PFSK-1 (cell line): ENCODE measurements at regions not wholly inside any gene's neighbourhood (a gene's known extent, or its start where the extent isn't known, plus 50 kb on each side); places are given as distances from the start of the nearest gene placed in this dataset.

Experiments used
- FOXP2 ChIP-seq: optimal IDR thresholded peaks from 2 replicates; pipeline ENCODE3; 2011; ENCODE audit warnings: borderline replicate concordance, control low read depth, inconsistent platforms; ENCODE audit not compliant: insufficient read depth; ENCODE audit errors: extremely low read length, extremely low read depth
- POLR2AphosphoS5 ChIP-seq: IDR thresholded peaks from 2 replicates; pipeline ENCODE4 v1.6.1; 2012; ENCODE audit warnings: low read depth, mild to moderate bottlenecking, control low read depth, low read length, moderate library complexity
- TAF1 ChIP-seq: IDR thresholded peaks from 2 replicates; pipeline ENCODE4 v1.6.1; 2012; ENCODE audit warnings: low read length, control low read depth, borderline replicate concordance; ENCODE audit not compliant: insufficient read depth
- TF ChIP-seq, protein P1 (sequence below), 2 experiments: IDR thresholded peaks; 2 replicates each; pipeline versions ENCODE4 v1.6.1 to v1.8.0; 2011 to 2012; ENCODE audit warnings: low read depth in 2 of 2, low read length in 2 of 2, control low read depth in 1 of 2, inconsistent platforms in 1 of 2, mild to moderate bottlenecking in 1 of 2, moderate library complexity in 1 of 2; ENCODE audit not compliant: insufficient read depth in 1 of 2

DNA sequence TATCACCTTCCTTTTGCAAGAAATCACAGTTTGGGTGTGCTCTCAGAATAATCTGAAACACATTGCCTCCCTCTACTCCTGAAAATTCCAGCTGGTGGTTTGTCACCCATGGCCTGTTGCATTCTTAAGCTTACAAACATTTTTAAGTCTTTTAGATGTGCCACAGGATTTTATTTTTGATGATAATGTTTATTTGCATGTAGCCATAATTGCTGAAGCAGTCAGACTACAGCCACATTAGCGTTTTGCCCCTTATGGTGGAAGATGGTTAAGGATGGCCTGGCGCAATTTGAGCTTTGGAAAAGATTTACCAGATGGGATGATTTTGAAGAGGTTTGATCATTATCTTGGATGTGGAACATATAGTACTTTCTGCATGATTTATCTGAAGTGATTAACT lies 439.5 kb downstream of the MEIS1 start:
- no peak for TF ChIP-seq TAF1
- no peak for TF ChIP-seq FOXP2
- TF ChIP-seq POLR2AphosphoS5: no peak
- TF ChIP-seq, protein P1, sequence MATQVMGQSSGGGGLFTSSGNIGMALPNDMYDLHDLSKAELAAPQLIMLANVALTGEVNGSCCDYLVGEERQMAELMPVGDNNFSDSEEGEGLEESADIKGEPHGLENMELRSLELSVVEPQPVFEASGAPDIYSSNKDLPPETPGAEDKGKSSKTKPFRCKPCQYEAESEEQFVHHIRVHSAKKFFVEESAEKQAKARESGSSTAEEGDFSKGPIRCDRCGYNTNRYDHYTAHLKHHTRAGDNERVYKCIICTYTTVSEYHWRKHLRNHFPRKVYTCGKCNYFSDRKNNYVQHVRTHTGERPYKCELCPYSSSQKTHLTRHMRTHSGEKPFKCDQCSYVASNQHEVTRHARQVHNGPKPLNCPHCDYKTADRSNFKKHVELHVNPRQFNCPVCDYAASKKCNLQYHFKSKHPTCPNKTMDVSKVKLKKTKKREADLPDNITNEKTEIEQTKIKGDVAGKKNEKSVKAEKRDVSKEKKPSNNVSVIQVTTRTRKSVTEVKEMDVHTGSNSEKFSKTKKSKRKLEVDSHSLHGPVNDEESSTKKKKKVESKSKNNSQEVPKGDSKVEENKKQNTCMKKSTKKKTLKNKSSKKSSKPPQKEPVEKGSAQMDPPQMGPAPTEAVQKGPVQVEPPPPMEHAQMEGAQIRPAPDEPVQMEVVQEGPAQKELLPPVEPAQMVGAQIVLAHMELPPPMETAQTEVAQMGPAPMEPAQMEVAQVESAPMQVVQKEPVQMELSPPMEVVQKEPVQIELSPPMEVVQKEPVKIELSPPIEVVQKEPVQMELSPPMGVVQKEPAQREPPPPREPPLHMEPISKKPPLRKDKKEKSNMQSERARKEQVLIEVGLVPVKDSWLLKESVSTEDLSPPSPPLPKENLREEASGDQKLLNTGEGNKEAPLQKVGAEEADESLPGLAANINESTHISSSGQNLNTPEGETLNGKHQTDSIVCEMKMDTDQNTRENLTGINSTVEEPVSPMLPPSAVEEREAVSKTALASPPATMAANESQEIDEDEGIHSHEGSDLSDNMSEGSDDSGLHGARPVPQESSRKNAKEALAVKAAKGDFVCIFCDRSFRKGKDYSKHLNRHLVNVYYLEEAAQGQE (IDR thresholded peaks at IDR 0.05; ENCODE audit: insufficient read depth in 1 of 2, low read depth in 2 of 2, low read length in 2 of 2): no peak
